Left colon (tissue), 2 donors: ENCODE measurements at regions not wholly inside any gene's neighbourhood (a gene's known extent, or its start where the extent isn't known, plus 50 kb on each side); places are given as distances from the start of the nearest gene placed in this dataset.
"Not testable (repeated sequence)": the region's sequence is repeated elsewhere in the genome, so short reads cannot be mapped to it uniquely, and the experiment has no call there.

Source experiments
- ATAC-seq: fragments of 200-7000 bp; cut with Tn5 transposase; one replicate; pipeline ENCODE4 v1.9.1; 2020; ENCODE audit warnings: mild to moderate bottlenecking, moderate library complexity
- DNase-seq, 2 donors: peaks; one replicate each; pipeline ENCODE4 v3.0.0-alpha.2; 2020
- intact Hi-C, 2 donors: fragments of 100-400 bp; cut with DNase I in 1 of 2; cut with micrococcal nuclease in 1 of 2; formaldehyde crosslinking; loops; one replicate each; pipeline versions ENCODE4 v1.11.2 to v1.14.0; 2022; cut with DNase I, micrococcal nuclease
- donor health status: DM: no; HTN: no; CAD: no.
- donor health status: DM: yes; HTN: yes; CAD: no.

DNA sequence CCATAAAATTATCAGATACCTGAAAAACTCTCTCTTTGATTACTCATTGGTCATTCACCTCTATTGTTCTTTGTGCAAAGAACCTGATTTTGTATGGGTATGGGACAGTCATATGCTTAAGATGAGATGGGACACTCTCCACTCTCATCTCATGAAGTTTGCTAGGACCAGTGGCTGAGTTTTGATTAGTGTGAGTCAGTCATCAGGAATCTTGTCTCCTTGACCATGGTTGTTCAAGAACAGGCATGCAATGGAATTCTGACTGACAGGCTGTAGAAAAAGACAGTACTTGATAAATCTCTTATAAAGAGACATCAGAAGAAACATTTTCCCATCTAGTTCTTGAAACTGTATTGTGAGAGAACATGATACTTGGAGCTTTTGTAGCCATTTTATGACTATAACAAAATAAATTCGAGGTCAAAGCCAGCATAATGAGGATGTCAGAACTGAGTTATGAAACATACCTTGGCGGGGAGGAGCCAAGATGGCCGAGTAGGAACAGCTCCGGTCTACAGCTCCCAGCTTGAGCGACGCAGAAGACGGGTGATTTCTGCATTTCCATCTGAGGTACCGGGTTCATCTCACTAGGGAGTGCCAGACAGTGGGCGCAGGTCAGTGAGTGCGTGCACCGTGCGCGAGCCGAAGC lies 367.0 kb downstream of the NR4A2 start:
- no peak for ATAC-seq
- intact Hi-C loops = no loop called here
- DNase-seq = no peak

DNA sequence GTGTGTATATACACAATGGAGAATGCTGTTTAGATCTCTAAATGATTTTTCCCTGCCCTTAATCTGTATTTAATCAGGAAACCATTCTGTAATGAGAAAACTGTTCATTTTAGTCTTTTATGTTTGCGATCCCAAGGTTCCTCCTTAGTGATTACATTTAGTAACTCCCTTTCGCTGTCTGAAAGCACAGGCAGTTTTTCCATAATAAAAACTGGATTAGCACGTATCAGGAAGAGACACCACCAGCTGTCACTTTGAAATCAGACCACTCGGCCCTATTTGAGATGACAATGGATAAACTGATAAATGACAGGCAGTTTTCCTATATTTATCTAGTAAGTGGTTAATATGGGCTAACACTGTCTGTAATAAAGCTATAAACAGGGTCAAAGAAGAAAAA lies 370.9 kb downstream of the NR4A2 start:
- DNase-seq (no peak), ATAC-seq (no peak)
- intact Hi-C loops = no loop called here

DNA sequence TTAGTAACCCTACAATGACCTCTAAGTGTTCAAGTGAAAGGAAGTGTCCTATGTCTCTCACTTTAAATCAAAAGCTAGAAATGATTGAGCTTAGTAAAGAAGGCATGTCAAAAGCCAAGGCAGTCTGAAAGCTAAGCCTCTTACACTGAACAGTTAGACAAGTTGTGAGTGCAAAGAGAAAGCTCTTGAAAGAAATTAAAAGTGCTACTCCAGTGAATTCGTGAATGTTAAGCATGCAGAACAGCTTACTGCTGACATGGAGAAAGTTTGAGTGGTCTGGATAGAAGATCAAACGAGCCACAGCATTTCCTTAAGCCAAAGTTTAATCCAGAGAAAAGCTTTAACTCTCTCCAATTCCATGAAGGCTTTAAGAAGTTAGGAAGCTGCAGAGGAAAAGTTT lies 373.7 kb downstream of the NR4A2 start:
- intact Hi-C loops = no loop called here
- ATAC-seq = no peak
- DNase-seq = no peak

- DNase-seq (no peak), ATAC-seq (no peak)
- intact Hi-C loops = no loop called here
Measured at GRCh38 chr2:155947069-155947468, 385.5 kb downstream of the NR4A2 start.

DNA sequence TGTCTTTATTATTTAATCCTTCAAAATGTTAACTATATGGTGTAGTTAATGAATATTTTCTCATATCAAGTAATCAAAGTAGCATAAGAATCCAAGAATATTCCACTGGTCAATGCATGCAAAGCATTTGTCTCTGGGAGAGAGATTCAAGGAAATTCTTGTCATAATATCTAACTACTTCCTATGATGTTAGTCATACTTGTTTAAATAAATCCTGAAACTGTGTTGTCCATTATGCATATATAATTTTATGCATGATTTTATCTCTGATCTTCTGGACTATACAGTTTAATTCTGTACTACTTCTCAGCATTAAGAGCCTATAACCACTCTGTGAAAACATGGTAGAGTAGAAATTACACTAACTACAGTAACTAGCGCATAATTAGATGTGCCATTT lies 388.3 kb downstream of the NR4A2 start:
- intact Hi-C loops = no loop called here
- DNase-seq = no peak
- ATAC-seq = no peak

DNA sequence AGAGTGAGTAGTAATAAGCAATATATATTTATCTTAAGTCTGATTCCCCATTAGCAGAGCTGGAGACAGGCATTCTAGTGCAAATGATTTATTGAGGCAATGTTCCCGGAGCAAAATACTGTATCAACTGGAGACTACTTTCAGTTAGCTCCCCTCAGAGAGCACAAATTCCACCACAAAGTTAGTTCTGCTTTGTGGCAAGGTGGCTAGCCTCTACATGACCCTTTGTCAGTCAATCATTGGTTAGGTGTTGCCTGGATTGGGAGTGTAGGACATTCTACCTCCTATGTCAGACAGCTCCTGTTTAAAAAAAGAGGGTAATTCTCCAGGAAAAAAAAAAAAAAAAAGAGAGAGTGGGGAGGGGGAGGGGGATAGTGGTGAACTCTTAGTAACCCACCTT lies 402.2 kb downstream of the NR4A2 start:
- intact Hi-C loops = no loop called here
- no peak for ATAC-seq
- no peak for DNase-seq

GRCh38 chr2:155917380-155917779 lies 415.1 kb downstream of the NR4A2 start:
- ATAC-seq = no peak
- intact Hi-C loops = no loop called here
- DNase-seq = no peak

GRCh38 chr2:155913356-155913755 lies 419.2 kb downstream of the NR4A2 start:
- intact Hi-C loops = no loop called here
- ATAC-seq = no peak
- DNase-seq = no peak

DNA sequence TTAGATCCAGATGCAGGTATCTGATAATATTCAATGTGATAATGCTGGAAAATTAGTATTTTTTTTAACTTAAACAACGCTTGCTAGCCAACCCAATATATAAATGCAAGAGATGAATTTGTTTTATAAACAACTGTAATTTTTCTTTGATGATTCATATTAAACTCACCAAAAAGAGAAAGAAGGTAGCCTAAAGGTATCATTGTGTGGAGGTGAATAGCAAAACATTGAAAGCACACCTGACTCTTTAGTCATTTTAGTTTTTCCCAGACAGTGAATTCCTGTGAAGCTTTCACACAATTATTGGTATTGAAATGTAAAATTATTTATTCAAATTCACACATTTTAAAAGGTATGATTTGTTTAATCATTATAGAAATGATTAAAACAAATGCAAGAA lies 424.0 kb downstream of the NR4A2 start:
- intact Hi-C loops = no loop called here
- ATAC-seq (no peak), DNase-seq (no peak)

GRCh38 chr2:155907211-155907610 lies 425.3 kb downstream of the NR4A2 start:
- ATAC-seq = no peak
- intact Hi-C loops = no loop called here
- no peak for DNase-seq

DNA sequence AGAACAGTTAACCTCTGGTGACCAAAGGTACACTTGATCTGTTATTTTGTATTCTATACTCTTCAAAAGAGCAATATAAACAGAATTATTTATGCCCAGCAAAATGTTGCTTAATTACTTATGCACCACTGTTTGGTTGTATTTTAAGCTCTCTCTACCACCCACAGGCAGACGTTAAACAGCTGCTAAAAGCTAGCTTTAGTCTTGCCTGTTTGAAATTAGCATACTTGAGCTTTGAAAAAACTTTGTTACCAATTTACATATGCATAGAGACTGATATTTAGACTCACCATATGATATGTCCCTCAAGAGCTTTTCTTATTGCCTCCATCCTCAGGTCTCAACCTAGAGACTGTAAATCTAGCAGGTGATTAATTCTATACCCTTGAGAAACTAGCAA lies 426.9 kb downstream of the NR4A2 start:
- DNase-seq = no peak
- intact Hi-C loops = no loop called here
- no peak for ATAC-seq

DNA sequence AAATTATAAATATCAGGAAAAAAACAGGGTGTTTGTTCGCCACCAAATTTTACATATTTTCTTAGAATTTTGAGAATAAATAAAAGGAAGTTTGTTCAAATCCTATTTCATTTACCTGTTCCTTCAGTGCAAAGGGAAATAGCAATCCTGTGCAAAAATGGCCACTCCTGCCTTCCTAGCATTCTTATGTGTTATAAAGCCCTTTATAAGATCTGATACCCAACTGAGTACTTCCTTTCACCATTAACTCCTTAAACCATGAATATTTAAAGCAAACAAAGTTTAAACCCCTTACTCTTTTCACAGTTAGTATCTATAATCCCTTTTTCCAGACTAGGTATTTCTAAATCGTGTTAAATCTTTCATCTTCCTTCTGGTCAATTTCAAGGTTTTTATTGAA lies 427.8 kb downstream of the NR4A2 start:
- no peak for ATAC-seq
- intact Hi-C loops = no loop called here
- no peak for DNase-seq

- ATAC-seq (no peak), DNase-seq (no peak)
- intact Hi-C loops = no loop called here
Measured at GRCh38 chr2:155902635-155903034, 429.9 kb downstream of the NR4A2 start.

DNA sequence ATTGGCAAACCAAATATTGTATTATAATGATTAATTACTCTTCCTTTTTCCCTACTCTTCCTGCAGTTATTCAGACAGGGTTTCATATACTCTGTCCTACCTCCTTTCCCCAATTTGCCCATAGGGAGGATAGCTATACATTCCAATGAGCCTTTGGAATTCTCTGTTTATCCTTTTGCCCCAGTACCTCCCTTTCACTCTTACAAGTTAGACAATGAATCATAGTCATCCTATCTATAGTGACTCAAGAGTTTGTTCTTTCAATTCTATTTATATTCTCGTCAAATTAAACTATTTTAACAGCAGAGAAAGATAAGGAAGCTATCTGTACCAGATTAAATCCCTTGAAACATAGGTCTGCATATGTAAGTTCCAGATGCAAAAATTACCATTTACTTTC lies 437.5 kb downstream of the NR4A2 start:
- ATAC-seq = no peak
- intact Hi-C loops = no loop called here
- no peak for DNase-seq

- DNase-seq, ATAC-seq, intact Hi-C loops: not testable (repeated sequence)
Measured at GRCh38 chr2:155880382-155880781, 452.1 kb downstream of the NR4A2 start.

DNA sequence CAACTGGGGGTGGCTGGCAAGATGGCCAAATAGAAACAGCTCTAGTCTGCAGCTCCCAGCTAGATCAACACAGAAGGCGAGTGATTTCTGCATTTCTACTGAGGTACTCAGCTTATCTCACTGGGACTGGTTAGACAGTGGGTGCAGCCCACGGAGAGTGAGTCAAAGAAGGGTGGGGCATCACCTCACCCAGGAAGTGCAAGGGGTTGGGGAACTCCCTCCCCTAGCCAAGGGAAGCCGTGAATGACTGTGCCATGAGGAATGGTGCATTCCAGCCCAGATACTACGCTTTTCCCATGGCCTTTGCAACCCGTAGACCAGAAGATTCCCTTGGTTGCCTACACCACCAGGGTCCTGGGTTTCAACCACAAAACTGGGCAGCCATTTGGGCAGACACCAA lies 452.6 kb downstream of the NR4A2 start:
- DNase-seq, ATAC-seq, intact Hi-C loops: not testable (repeated sequence)

DNA sequence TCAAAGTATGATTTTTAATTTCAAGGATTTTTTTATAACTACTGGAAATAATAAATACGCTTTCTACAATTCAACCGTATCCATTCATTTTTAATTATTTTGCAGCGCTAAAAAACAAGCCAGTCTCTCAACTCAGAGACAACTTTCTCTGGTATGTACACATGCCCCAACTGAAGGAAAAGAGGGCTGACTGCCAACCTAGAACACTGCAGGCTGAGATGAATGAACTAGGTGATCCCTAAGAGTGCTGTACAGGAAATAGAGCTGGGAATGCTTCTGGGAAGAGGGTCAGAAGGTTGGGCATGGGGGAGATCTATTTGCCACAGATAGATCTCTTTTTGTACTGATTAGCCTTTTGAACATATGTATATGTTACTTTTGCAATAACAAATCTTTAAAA lies 460.1 kb downstream of the NR4A2 start:
- ATAC-seq = no peak
- DNase-seq = no peak
- intact Hi-C loops = no loop called here

GRCh38 chr2:155871940-155872339 lies 460.6 kb downstream of the NR4A2 start:
- ATAC-seq (no peak), DNase-seq (no peak)
- intact Hi-C loops = no loop called here

- intact Hi-C loops = no loop called here
- DNase-seq (no peak), ATAC-seq (no peak)
Measured at GRCh38 chr2:155867564-155867963, 465.0 kb downstream of the NR4A2 start.

DNA sequence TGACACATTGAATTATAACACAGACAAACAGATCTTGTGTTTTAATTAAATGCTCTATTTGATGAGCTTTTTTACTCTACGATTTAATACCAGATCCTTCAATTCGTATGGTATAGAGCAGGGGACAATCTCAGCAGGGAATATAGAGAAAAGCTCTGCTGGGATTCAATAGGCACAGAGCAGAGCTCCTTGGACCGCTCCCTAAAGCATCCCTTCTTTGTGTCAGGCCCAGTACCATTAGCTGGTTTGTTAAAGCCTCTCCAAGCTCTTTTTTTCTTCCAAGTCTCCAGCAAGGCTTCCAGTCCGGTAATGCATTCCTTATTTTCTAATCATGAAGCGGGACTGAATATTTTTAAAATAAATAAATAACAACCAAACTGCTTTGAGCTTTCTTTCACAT lies 466.0 kb downstream of the NR4A2 start:
- intact Hi-C loops = no loop called here
- no peak for DNase-seq
- ATAC-seq = no peak

DNA sequence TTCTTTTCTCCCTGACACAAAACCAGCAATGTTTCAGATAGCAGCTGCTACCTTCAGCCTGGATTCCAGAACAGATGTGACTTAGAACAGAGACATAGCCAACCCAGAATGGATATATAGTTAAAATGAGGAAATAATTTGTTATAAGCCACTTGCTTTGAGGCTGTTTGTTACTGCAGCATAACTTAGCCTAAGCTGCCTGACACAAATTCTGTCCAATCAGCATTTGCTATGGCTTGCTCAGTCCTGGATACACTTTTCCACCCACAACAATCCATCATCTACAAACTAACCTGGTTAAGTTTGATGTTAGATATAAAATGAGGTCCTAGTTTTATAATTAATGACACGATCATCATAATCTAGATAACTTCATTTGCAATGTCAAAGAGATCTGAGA lies 480.4 kb downstream of the NR4A2 start:
- no peak for ATAC-seq
- DNase-seq = no peak
- intact Hi-C loops = no loop called here

GRCh38 chr2:155846259-155846658 lies 486.3 kb downstream of the NR4A2 start:
- intact Hi-C loops = no loop called here
- DNase-seq (no peak), ATAC-seq (no peak)
